Ishikawa (cell line): ENCODE measurements at regions not wholly inside any gene's neighbourhood (a gene's known extent, or its start where the extent isn't known, plus 50 kb on each side); places are given as distances from the start of the nearest gene placed in this dataset.

Experiments used
- CEBPB ChIP-seq: IDR thresholded peaks from 2 replicates; pipeline ENCODE4 v1.6.1; 2012
- CREB1 ChIP-seq: IDR thresholded peaks from 2 replicates; pipeline ENCODE4 v1.6.1; 2012; ENCODE audit warnings: low read depth
- EGR1 ChIP-seq: IDR thresholded peaks from 2 replicates; pipeline ENCODE4 v1.6.1; 2012
- EP300 ChIP-seq: IDR thresholded peaks from 2 replicates; pipeline ENCODE4 v1.6.1; 2012; ENCODE audit warnings: borderline replicate concordance
- FOXM1 ChIP-seq: IDR thresholded peaks from 2 replicates; pipeline ENCODE4 v1.6.1; 2012; ENCODE audit warnings: low read depth, borderline replicate concordance
- NFIC ChIP-seq: IDR thresholded peaks from 2 replicates; pipeline ENCODE4 v1.6.1; 2012
- RAD21 ChIP-seq: IDR thresholded peaks from 2 replicates; pipeline ENCODE4 v1.6.1; 2012; ENCODE audit warnings: low read depth
- TAF1 ChIP-seq: IDR thresholded peaks from 2 replicates; pipeline ENCODE4 v1.6.1; 2012; ENCODE audit warnings: low read depth, mild to moderate bottlenecking
- TCF12 ChIP-seq: IDR thresholded peaks from 2 replicates; pipeline ENCODE4 v1.6.1; 2012; ENCODE audit warnings: low read depth
- TEAD4 ChIP-seq: IDR thresholded peaks from 2 replicates; pipeline ENCODE4 v1.6.1; 2012
- YY1 ChIP-seq: IDR thresholded peaks from 2 replicates; pipeline ENCODE4 v1.6.1; 2012; ENCODE audit warnings: low read depth
- ZBTB7A ChIP-seq: IDR thresholded peaks from 2 replicates; pipeline ENCODE4 v1.6.1; 2012; ENCODE audit warnings: low read depth
- TF ChIP-seq, protein P1 (sequence below): IDR thresholded peaks from 2 replicates; pipeline ENCODE4 v1.6.1; 2012
- TF ChIP-seq, protein P2 (sequence below): IDR thresholded peaks from 2 replicates; pipeline ENCODE4 v1.6.1; 2012; ENCODE audit warnings: low read depth, mild to moderate bottlenecking
- TF ChIP-seq, protein P3 (sequence below): IDR thresholded peaks from 2 replicates; pipeline ENCODE4 v1.6.1; 2012

DNA sequence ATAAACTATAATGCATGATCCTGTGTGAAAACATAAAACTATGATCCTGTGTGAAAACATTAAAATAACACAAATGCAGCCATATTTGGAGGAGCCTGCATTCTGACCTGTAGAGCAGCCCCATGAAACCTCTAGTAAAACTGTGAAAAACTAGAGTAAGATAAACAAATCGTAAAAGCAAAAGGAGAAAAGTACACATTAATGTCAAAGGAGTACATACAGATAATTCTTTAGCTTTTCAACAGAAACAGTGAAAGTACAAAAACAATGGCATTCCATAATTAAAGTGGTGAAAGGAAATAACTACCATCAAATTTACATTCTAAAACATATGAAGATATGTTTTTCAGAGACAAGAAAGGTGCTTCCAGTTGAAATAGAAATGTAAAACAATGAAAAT lies 1267.2 kb downstream of the SLITRK1 start:
- TF ChIP-seq, protein P1, sequence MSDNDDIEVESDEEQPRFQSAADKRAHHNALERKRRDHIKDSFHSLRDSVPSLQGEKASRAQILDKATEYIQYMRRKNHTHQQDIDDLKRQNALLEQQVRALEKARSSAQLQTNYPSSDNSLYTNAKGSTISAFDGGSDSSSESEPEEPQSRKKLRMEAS = no peak
- TF ChIP-seq, protein P2, sequence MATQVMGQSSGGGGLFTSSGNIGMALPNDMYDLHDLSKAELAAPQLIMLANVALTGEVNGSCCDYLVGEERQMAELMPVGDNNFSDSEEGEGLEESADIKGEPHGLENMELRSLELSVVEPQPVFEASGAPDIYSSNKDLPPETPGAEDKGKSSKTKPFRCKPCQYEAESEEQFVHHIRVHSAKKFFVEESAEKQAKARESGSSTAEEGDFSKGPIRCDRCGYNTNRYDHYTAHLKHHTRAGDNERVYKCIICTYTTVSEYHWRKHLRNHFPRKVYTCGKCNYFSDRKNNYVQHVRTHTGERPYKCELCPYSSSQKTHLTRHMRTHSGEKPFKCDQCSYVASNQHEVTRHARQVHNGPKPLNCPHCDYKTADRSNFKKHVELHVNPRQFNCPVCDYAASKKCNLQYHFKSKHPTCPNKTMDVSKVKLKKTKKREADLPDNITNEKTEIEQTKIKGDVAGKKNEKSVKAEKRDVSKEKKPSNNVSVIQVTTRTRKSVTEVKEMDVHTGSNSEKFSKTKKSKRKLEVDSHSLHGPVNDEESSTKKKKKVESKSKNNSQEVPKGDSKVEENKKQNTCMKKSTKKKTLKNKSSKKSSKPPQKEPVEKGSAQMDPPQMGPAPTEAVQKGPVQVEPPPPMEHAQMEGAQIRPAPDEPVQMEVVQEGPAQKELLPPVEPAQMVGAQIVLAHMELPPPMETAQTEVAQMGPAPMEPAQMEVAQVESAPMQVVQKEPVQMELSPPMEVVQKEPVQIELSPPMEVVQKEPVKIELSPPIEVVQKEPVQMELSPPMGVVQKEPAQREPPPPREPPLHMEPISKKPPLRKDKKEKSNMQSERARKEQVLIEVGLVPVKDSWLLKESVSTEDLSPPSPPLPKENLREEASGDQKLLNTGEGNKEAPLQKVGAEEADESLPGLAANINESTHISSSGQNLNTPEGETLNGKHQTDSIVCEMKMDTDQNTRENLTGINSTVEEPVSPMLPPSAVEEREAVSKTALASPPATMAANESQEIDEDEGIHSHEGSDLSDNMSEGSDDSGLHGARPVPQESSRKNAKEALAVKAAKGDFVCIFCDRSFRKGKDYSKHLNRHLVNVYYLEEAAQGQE = no peak
- no peak for TF ChIP-seq RAD21
- TF ChIP-seq YY1 = no peak
- TF ChIP-seq FOXM1 = no peak
- TF ChIP-seq CREB1 = no peak

DNA sequence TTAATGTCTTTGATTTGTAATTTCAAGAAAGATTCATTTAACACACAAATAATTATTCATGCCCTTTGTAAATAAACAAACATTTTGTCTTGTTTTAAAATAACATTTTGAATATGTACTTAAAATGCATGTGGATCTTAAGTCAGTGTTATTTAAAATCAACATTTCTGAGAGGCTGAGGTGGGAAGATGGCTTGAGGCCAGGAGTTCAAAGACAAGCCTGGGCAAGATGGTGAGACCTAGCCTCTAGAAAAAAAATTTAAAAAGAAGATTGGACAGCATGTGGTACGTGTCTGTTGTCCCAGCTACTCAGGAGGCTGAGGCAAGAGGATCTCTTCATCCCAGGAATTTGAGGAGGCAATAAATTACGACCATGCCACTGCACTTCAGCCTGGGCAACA lies 1268.2 kb downstream of the SLITRK1 start:
- no peak for TF ChIP-seq CEBPB
- no peak for TF ChIP-seq TEAD4
- no peak for TF ChIP-seq TAF1
- TF ChIP-seq, protein P3, sequence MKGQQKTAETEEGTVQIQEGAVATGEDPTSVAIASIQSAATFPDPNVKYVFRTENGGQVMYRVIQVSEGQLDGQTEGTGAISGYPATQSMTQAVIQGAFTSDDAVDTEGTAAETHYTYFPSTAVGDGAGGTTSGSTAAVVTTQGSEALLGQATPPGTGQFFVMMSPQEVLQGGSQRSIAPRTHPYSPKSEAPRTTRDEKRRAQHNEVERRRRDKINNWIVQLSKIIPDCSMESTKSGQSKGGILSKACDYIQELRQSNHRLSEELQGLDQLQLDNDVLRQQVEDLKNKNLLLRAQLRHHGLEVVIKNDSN = no peak
- no peak for TF ChIP-seq NFIC
- TF ChIP-seq CREB1 = no peak
- TF ChIP-seq EP300 = no peak
- TF ChIP-seq, protein P2 = no peak
- TF ChIP-seq ZBTB7A = no peak
- TF ChIP-seq, protein P1 = no peak
- TF ChIP-seq YY1 = no peak
- TF ChIP-seq TCF12 = no peak
- no peak for TF ChIP-seq EGR1
- no peak for TF ChIP-seq FOXM1

DNA sequence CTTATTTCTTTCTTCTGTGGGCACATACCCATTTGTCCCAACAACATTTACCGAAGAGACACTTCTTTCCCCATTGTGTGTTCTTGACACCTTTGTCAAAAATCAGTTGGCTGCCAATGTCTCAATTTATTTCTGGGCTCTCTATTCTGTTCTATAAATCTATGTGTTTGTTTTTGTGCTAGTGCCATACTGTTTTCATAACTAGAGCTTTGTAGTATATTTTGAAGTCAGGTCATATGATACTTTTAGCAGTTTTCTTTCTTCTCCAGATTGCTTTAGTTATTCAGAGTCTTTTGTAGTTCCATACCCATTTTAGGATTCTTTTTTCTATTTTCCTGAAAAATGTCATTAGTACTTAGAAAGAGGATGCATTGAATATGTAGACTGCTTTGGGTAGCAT lies 1276.3 kb downstream of the SLITRK1 start:
- TF ChIP-seq, protein P3 = no peak
- TF ChIP-seq FOXM1 (no peak), CEBPB (no peak), YY1 (no peak), ZBTB7A (no peak), EP300 (no peak), NFIC (no peak), CREB1 (no peak), TEAD4 (no peak), TAF1 (no peak), RAD21 (no peak), EGR1 (no peak), TCF12 (no peak)
- TF ChIP-seq, protein P1 = no peak
- TF ChIP-seq, protein P2 = no peak

DNA sequence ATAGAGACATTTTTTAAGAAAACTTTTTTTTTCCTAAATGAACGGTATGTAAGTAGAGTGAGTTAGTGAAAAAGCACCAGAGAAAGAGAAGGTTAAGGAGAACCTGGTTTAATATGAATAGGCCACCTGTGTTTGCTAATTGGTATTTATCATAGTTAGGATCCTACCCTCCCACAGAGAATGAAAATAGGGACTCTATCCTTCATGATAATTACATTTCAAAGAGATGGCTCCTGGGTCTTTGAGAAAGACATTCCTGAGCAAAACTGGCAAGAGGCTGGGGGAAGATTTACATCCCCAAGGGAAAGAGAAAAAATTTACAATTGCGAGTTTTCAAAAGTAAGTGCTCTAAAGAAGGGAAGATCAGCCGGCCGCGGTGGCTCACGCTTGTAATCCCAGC lies 1284.5 kb downstream of the SLITRK1 start:
- TF ChIP-seq CEBPB = no peak
- TF ChIP-seq, protein P1 = no peak
- no peak for TF ChIP-seq NFIC
- TF ChIP-seq, protein P3 = no peak
- TF ChIP-seq CREB1 = no peak
- no peak for TF ChIP-seq FOXM1
- TF ChIP-seq TAF1 = no peak
- no peak for TF ChIP-seq EGR1
